ENCODE measurements at regions not wholly inside any gene's neighbourhood (a gene's known extent, or its start where the extent isn't known, plus 50 kb on each side); places are given as distances from the start of the nearest gene placed in this dataset.

- TF ChIP-seq CTCF (IDR thresholded peaks at IDR 0.05) (no peak), EZH2 (IDR thresholded peaks at IDR 0.05; ENCODE audit: borderline replicate concordance, insufficient read depth, low read depth, low read length, poor library complexity, severe bottlenecking) (no peak)
Measured at GRCh38 chr4:30518211-30518610, 202.0 kb upstream of the PCDH7 start.

All from B cell (primary cell).